SK-N-SH treated with all-trans-retinoic acid at 6 μM for 48 hours (cell line): ENCODE measurements at regions not wholly inside any gene's neighbourhood (a gene's known extent, or its start where the extent isn't known, plus 50 kb on each side); places are given as distances from the start of the nearest gene placed in this dataset.

Experiments used
- ARNTL ChIP-seq: fragments of 450-650 bp; formaldehyde crosslinking; IDR thresholded peaks from 2 replicates; pipeline ENCODE4 v1.5.0; 2020; ENCODE audit warnings: low read depth, mild to moderate bottlenecking, moderate library complexity, borderline replicate concordance
- BACH2 ChIP-seq: fragments of 250-450 bp; sonication (Bioruptor Pico); IDR thresholded peaks from 2 replicates; pipeline ENCODE4 v1.9.0; 2021; ENCODE audit warnings: mild to moderate bottlenecking, borderline replicate concordance
- ISL1 ChIP-seq: fragments of 250-450 bp; sonication (Bioruptor Pico); IDR thresholded peaks from 2 replicates; pipeline ENCODE4 v2.1.2; 2022; ENCODE audit warnings: mild to moderate bottlenecking, moderate library complexity
- PATZ1 ChIP-seq: fragments of 250-450 bp; sonication (Bioruptor Pico); IDR thresholded peaks from 2 replicates; pipeline ENCODE4 v1.8.0; 2020; ENCODE audit warnings: mild to moderate bottlenecking, moderate library complexity, borderline replicate concordance
- POU6F1 ChIP-seq: fragments of 250-450 bp; sonication (Bioruptor Pico); IDR thresholded peaks from 2 replicates; pipeline ENCODE4 v1.8.0; 2021; ENCODE audit warnings: low read depth, mild to moderate bottlenecking, moderate library complexity, borderline replicate concordance
- PPARA ChIP-seq: fragments of 250-450 bp; sonication (Bioruptor Pico); IDR thresholded peaks from 2 replicates; pipeline ENCODE4 v1.5.0; 2020; ENCODE audit warnings: mild to moderate bottlenecking, borderline replicate concordance
- SNAI2 ChIP-seq: fragments of 250-450 bp; sonication (Bioruptor Pico); IDR thresholded peaks from 2 replicates; pipeline ENCODE4 v1.5.0; 2020; ENCODE audit warnings: mild to moderate bottlenecking, moderate library complexity
- TOX ChIP-seq: fragments of 250-450 bp; sonication (Bioruptor Pico); IDR thresholded peaks from 2 replicates; pipeline ENCODE4 v1.8.0; 2021; ENCODE audit warnings: mild to moderate bottlenecking, moderate library complexity, borderline replicate concordance
- ZC3H10 ChIP-seq: fragments of 250-450 bp; sonication (Bioruptor Pico); IDR thresholded peaks from 2 replicates; pipeline ENCODE4 v1.5.1; 2021; ENCODE audit warnings: mild to moderate bottlenecking, moderate library complexity
- ZFP3 ChIP-seq: fragments of 250-450 bp; sonication (Bioruptor Pico); IDR thresholded peaks from 2 replicates; pipeline ENCODE4 v1.5.0; 2020; ENCODE audit warnings: mild to moderate bottlenecking, moderate library complexity
- ZFP30 ChIP-seq: fragments of 450-650 bp; formaldehyde crosslinking; IDR thresholded peaks from 2 replicates; pipeline ENCODE4 v1.5.0; 2022; ENCODE audit warnings: mild to moderate bottlenecking, moderate library complexity
- ZNF565 ChIP-seq: fragments of 450-650 bp; formaldehyde crosslinking; conservative IDR thresholded peaks from 2 replicates; pipeline ENCODE4 v1.5.0; 2020; ENCODE audit warnings: low read depth, mild to moderate bottlenecking, moderate library complexity
- ZNF70 ChIP-seq: fragments of 450-650 bp; formaldehyde crosslinking; IDR thresholded peaks from 2 replicates; pipeline ENCODE4 v1.5.0; 2020; ENCODE audit warnings: mild to moderate bottlenecking, moderate library complexity
- TF ChIP-seq, protein P1 (sequence below): fragments of 250-450 bp; sonication (Bioruptor Pico); IDR thresholded peaks from 2 replicates; pipeline ENCODE4 v1.5.0; 2020; ENCODE audit warnings: mild to moderate bottlenecking, moderate library complexity

GRCh38 chr4:179200681-179201080 lies 1758.4 kb upstream of the AGA start:
- TF ChIP-seq BACH2 (CRISPR knock-in tag) (no peak), PATZ1 (no peak), ZNF70 (CRISPR knock-in tag) (no peak), ZC3H10 (CRISPR knock-in tag) (no peak), ARNTL (no peak), PPARA (no peak), ZNF565 (CRISPR knock-in tag) (no peak), SNAI2 (CRISPR knock-in tag) (no peak), ZFP30 (CRISPR knock-in tag) (no peak), ISL1 (CRISPR knock-in tag) (no peak), ZFP3 (CRISPR knock-in tag) (no peak), POU6F1 (no peak), TOX (CRISPR knock-in tag) (no peak)
- TF ChIP-seq, protein P1, sequence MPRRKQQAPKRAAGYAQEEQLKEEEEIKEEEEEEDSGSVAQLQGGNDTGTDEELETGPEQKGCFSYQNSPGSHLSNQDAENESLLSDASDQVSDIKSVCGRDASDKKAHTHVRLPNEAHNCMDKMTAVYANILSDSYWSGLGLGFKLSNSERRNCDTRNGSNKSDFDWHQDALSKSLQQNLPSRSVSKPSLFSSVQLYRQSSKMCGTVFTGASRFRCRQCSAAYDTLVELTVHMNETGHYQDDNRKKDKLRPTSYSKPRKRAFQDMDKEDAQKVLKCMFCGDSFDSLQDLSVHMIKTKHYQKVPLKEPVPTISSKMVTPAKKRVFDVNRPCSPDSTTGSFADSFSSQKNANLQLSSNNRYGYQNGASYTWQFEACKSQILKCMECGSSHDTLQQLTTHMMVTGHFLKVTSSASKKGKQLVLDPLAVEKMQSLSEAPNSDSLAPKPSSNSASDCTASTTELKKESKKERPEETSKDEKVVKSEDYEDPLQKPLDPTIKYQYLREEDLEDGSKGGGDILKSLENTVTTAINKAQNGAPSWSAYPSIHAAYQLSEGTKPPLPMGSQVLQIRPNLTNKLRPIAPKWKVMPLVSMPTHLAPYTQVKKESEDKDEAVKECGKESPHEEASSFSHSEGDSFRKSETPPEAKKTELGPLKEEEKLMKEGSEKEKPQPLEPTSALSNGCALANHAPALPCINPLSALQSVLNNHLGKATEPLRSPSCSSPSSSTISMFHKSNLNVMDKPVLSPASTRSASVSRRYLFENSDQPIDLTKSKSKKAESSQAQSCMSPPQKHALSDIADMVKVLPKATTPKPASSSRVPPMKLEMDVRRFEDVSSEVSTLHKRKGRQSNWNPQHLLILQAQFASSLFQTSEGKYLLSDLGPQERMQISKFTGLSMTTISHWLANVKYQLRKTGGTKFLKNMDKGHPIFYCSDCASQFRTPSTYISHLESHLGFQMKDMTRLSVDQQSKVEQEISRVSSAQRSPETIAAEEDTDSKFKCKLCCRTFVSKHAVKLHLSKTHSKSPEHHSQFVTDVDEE (CRISPR knock-in tag): no peak
